H1 (cell line): ENCODE measurements at regions not wholly inside any gene's neighbourhood (a gene's known extent, or its start where the extent isn't known, plus 50 kb on each side); places are given as distances from the start of the nearest gene placed in this dataset.

Experiments used
- CHD1 ChIP-seq: IDR thresholded peaks from 2 replicates; pipeline ENCODE4 v1.6.1; 2012; ENCODE audit warnings: low read depth, low read length, improper control_type of control experiment
- JUN ChIP-seq: IDR thresholded peaks from 2 replicates; pipeline ENCODE4 v1.6.1; 2011; ENCODE audit warnings: low read depth, mild to moderate bottlenecking, improper control_type of control experiment, low read length
- SUZ12 ChIP-seq: fragments of 200-600 bp; sonication (generic); IDR thresholded peaks from 2 replicates; pipeline ENCODE4 v1.6.1; 2012; ENCODE audit warnings: mild to moderate bottlenecking, inconsistent platforms, low read length, moderate library complexity, mixed read lengths
- TCF12 ChIP-seq: IDR thresholded peaks from 2 replicates; pipeline ENCODE4 v1.6.1; 2011; ENCODE audit warnings: low read depth, mild to moderate bottlenecking, low read length

- TF ChIP-seq CHD1 (no peak), JUN (no peak), TCF12 (no peak), SUZ12 (no peak)
These were observed 173.0 kb upstream of the STK17B start (continued) for GRCh38 chr2:196344397-196344796.
